Activated CD4-positive, alpha-beta T cell treated with anti-CD3 and anti-CD28 coated beads, Interleukin-2, amount 10 ng/mL, durations not matched to agents 24 days and 14 days (primary cell): ENCODE measurements at regions not wholly inside any gene's neighbourhood (a gene's known extent, or its start where the extent isn't known, plus 50 kb on each side); places are given as distances from the start of the nearest gene placed in this dataset.
"Not testable (repeated sequence)": the region's sequence is repeated elsewhere in the genome, so short reads cannot be mapped to it uniquely, and the experiment has no call there.

Experiments
- DNase-seq: peaks from one replicate; pipeline ENCODE4 v3.0.0; 2022
- H3K27ac Mint-ChIP-seq: one replicate; pipeline ENCODE4 v1.8.0; 2022; ENCODE audit warnings: mild to moderate bottlenecking, mixed read lengths
- H3K27me3 Mint-ChIP-seq: one replicate; pipeline ENCODE4 v1.8.0; 2022; ENCODE audit warnings: mixed read lengths
- H3K36me3 Mint-ChIP-seq: one replicate; pipeline ENCODE4 v1.8.0; 2022; ENCODE audit warnings: low read depth, mild to moderate bottlenecking, mixed read lengths
- H3K4me1 Mint-ChIP-seq: one replicate; pipeline ENCODE4 v1.8.0; 2021; ENCODE audit warnings: mixed read lengths
- H3K4me3 Mint-ChIP-seq: one replicate; pipeline ENCODE4 v1.8.0; 2022; ENCODE audit warnings: mild to moderate bottlenecking, moderate library complexity, mixed read lengths
- H3K9me3 Mint-ChIP-seq: one replicate; pipeline ENCODE4 v1.8.0; 2021; ENCODE audit warnings: mixed read lengths
- intact Hi-C: fragments of 100-400 bp; cut with micrococcal nuclease; formaldehyde crosslinking; loops from one replicate; pipeline ENCODE4 v1.15.1; 2023

DNA sequence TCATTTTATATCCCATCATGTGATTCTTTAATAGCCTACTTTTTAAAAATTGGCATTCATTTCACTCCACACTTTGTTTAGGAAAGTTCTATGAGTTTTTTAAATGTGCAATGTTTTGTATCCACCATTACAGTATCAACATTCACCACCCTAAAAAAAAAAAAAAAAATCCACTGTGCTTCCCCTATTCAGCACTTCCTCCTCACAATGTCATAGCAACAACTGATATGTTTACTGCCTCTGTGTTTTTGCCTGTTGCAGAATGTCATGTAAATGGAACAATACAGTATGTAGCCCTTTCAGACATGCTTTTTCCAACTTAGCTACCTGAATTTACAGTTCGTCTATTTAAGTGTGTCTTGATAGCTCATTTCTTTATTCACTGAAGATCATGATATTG is 754.2 kb downstream of the FAM181B start:
- H3K27ac Mint-ChIP-seq = no peak overlapping the region
- H3K27me3 Mint-ChIP-seq = peaks cover 2% of the 10 kb centered on the region
- no peaks in the 10 kb centered on the region for H3K9me3 Mint-ChIP-seq
- H3K36me3 Mint-ChIP-seq = no peaks in the 10 kb centered on the region
- no peak for DNase-seq
- intact Hi-C loops = no loop called here
- H3K4me3 Mint-ChIP-seq = no peak overlapping the region
- no peaks in the 10 kb centered on the region for H3K4me1 Mint-ChIP-seq

DNA sequence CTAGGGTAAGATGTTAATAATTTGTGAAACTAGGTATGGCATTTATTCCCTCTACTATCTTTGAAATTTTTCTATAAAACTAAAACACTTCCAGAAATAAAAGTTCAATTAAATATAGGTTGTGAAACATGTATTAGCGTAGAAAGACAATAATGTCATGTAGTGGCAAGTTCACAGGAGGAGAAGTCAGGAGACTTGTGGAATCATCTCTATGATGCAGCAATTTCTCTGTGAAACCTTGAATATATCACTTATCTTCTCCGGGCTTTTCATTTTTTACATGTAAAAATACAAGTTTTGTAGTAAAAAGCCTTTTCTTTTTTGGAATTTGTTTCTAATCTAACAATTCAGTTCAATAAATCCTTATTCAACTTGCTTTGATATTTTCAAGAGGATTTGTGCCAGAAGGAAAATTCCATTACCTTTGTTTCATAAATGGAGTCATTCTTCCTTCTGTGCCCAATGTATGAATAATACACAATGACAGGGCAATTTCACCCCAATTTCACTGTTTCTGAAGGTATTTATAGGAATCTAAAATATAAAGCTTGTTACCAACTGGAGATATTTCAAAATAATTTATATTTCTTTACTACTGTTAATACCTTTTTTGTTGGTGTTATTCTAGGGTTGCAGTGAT is 758.3 kb downstream of the FAM181B start:
- H3K27me3 Mint-ChIP-seq = peaks cover 2% of the 10 kb centered on the region
- H3K27ac Mint-ChIP-seq = no peak overlapping the region
- H3K9me3 Mint-ChIP-seq = no peaks in the 10 kb centered on the region
- no peak overlapping the region for H3K4me3 Mint-ChIP-seq
- no peaks in the 10 kb centered on the region for H3K4me1 Mint-ChIP-seq
- no peak for DNase-seq
- intact Hi-C loops = no loop called here
- H3K36me3 Mint-ChIP-seq = no peaks in the 10 kb centered on the region

- no peak for DNase-seq
- intact Hi-C loops = no loop called here
- no peaks in the 10 kb centered on the region for H3K27me3 Mint-ChIP-seq
- H3K36me3 Mint-ChIP-seq = no peaks in the 10 kb centered on the region
- H3K4me3 Mint-ChIP-seq = no peak overlapping the region
- no peak overlapping the region for H3K27ac Mint-ChIP-seq
- H3K9me3 Mint-ChIP-seq = no peaks in the 10 kb centered on the region
- H3K4me1 Mint-ChIP-seq = no peaks in the 10 kb centered on the region
These were observed 762.8 kb downstream of the FAM181B start for GRCh38 chr11:81970886-81971285.

DNA sequence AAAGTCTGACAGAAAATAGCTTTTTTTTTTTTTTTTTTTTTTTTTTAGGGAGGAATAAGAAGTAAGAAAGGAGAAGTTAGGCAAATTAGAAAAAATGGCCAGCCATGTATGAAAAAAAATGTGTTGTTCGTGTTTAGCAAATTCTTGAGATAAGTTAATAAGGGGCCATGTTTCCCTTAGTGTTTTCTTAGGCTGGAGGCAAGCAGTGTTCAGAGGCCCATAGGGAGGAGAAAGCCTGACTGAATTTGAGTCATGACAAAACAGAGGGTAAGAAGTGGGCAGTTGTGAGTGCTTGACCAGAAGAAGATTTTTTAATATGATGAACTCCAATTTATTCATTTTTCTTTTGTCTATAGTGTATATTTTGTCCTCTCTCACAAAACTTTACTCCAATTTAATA is 766.4 kb downstream of the FAM181B start:
- intact Hi-C loops = no loop called here
- no peaks in the 10 kb centered on the region for H3K36me3 Mint-ChIP-seq
- no peak overlapping the region for H3K4me3 Mint-ChIP-seq
- no peak overlapping the region for H3K27ac Mint-ChIP-seq
- DNase-seq = no peak
- no peaks in the 10 kb centered on the region for H3K9me3 Mint-ChIP-seq
- no peaks in the 10 kb centered on the region for H3K27me3 Mint-ChIP-seq
- H3K4me1 Mint-ChIP-seq = peaks cover 12% of the 10 kb centered on the region

DNA sequence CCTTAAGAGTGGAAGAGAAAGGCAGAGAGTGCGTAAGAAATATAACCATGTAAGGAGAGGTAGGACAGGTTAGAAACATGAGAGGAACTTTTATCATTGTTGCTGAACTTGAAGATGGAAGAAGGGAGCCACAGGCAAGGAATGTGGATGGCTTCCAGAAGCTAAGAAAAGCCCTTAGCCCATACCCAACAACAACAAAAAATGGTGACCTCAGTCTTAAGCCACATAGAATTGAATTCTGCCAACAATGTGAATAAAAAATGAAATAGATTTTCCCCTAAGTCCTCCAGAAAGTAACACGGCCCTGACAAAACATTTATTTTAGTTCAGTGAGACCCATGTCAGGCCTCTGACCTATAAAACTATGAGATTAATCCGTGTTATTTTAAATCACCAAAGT is 767.3 kb downstream of the FAM181B start:
- Mint-ChIP-seq H3K36me3 (no peaks in the 10 kb centered on the region), H3K4me1 (peaks cover 12% of the 10 kb centered on the region), H3K9me3 (no peaks in the 10 kb centered on the region), H3K4me3 (no peak overlapping the region), H3K27me3 (no peaks in the 10 kb centered on the region), H3K27ac (no peak overlapping the region)
- DNase-seq = no peak
- intact Hi-C loops = no loop called here

GRCh38 chr11:81963018-81963417 is 770.6 kb downstream of the FAM181B start:
- H3K9me3 Mint-ChIP-seq = no peaks in the 10 kb centered on the region
- intact Hi-C loops = loop anchor here (1.0 to 2.0 kb wide), 2 partner anchors 93 to 176 kb away; no protein-coding TSS in a partner anchor
- H3K4me1 Mint-ChIP-seq = peaks cover 15% of the 10 kb centered on the region
- H3K36me3 Mint-ChIP-seq = no peaks in the 10 kb centered on the region
- H3K27ac Mint-ChIP-seq = no peak overlapping the region
- H3K4me3 Mint-ChIP-seq = peak overlapping the region; percentile 13
- DNase-seq = no peak
- H3K27me3 Mint-ChIP-seq = no peaks in the 10 kb centered on the region

GRCh38 chr11:81960443-81960842 is 773.2 kb downstream of the FAM181B start:
- no peak for DNase-seq
- Mint-ChIP-seq H3K36me3 (no peaks in the 10 kb centered on the region), H3K4me3 (no peak overlapping the region), H3K4me1 (peaks cover 15% of the 10 kb centered on the region), H3K27ac (no peak overlapping the region), H3K9me3 (no peaks in the 10 kb centered on the region), H3K27me3 (no peaks in the 10 kb centered on the region)
- intact Hi-C loops = no loop called here

- DNase-seq = no peak
- H3K27me3 Mint-ChIP-seq = no peaks in the 10 kb centered on the region
- peaks cover 15% of the 10 kb centered on the region for H3K4me1 Mint-ChIP-seq
- H3K27ac Mint-ChIP-seq = no peak overlapping the region
- intact Hi-C loops = no loop called here
- no peaks in the 10 kb centered on the region for H3K9me3 Mint-ChIP-seq
- no peaks in the 10 kb centered on the region for H3K36me3 Mint-ChIP-seq
- H3K4me3 Mint-ChIP-seq = no peak overlapping the region
These were observed 774.3 kb downstream of the FAM181B start for GRCh38 chr11:81959341-81959740.

DNA sequence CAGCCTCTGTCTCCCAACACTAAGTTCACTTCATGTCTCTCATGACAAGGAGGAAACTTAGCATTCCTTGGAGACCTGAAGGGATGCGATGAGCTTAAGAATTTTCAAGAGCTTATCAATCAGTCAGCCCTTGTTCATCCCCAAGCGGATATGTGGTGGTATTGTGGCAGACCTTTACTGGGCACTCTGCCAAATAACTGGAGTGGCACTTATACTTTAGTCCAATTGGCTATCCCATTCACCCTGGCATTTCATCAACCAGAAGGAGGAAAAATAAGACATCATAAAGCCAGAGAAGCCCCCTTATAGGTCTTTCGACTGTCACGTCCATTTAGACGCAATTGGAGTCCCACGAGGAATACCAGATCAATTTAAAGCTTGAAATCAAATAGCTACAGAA is 779.4 kb downstream of the FAM181B start:
- H3K27ac Mint-ChIP-seq, H3K4me1 Mint-ChIP-seq, H3K9me3 Mint-ChIP-seq, intact Hi-C loops, H3K36me3 Mint-ChIP-seq, H3K4me3 Mint-ChIP-seq, DNase-seq, H3K27me3 Mint-ChIP-seq: not testable (repeated sequence)

DNA sequence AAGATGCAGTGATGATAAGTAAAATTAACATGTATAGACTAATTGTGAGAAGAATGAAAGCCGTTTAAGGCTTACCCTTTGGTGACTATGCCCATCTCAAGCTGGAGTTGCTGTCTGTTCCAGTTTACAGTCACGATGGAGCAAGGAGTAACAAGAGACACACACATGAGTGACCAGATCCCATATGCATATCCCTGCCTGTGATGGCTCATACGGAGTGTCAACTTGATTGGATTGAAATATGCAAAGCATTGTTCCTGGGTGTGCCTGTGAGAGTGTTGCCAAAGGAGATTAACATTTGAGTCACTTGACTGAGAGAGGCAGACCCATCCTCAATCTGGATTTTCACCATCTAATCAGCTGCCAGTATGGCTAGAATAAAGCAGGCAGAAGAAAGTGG is 786.8 kb downstream of the FAM181B start:
- Mint-ChIP-seq H3K27me3 (no peaks in the 10 kb centered on the region), H3K4me3 (no peak overlapping the region), H3K36me3 (no peaks in the 10 kb centered on the region), H3K9me3 (no peaks in the 10 kb centered on the region), H3K27ac (no peak overlapping the region), H3K4me1 (no peaks in the 10 kb centered on the region)
- no peak for DNase-seq
- intact Hi-C loops = no loop called here

DNA sequence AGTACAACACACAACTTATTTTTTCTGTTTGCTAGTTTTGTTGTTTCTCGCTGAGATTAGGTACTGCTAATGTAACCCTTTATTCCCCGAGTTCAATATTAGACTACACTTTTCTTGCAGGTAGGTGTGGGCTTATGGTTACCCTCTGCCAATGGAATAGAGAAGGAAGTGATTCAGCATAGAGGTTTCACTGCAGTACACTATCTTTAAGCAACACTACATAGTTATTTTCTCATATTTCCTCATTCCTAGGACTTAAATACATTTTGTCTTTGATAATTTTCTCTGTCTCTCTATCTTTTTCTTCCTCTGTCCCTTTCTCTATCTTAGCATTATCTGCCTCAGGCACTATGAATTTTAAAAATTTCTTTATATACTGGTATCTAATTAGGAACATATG is 791.0 kb downstream of the FAM181B start:
- Mint-ChIP-seq H3K27me3 (no peaks in the 10 kb centered on the region), H3K4me1 (no peaks in the 10 kb centered on the region), H3K9me3 (no peaks in the 10 kb centered on the region), H3K4me3 (no peak overlapping the region), H3K27ac (no peak overlapping the region), H3K36me3 (no peaks in the 10 kb centered on the region)
- no peak for DNase-seq
- intact Hi-C loops = no loop called here

GRCh38 chr11:81941998-81942397 is 791.7 kb downstream of the FAM181B start:
- H3K9me3 Mint-ChIP-seq = no peaks in the 10 kb centered on the region
- no peaks in the 10 kb centered on the region for H3K4me1 Mint-ChIP-seq

GRCh38 chr11:81932303-81932702 is 801.4 kb downstream of the FAM181B start:
- intact Hi-C loops = no loop called here
- Mint-ChIP-seq H3K27me3 (no peaks in the 10 kb centered on the region), H3K4me1 (no peaks in the 10 kb centered on the region), H3K4me3 (no peak overlapping the region), H3K27ac (no peak overlapping the region), H3K36me3 (no peaks in the 10 kb centered on the region), H3K9me3 (no peaks in the 10 kb centered on the region)
- no peak for DNase-seq

More at GRCh38 chr11:81941998-81942397, 791.7 kb downstream of the FAM181B start:
- no peaks in the 10 kb centered on the region for H3K36me3 Mint-ChIP-seq
- intact Hi-C loops = no loop called here
- DNase-seq = no peak
- no peak overlapping the region for H3K4me3 Mint-ChIP-seq
- H3K27ac Mint-ChIP-seq = no peak overlapping the region
- H3K27me3 Mint-ChIP-seq = no peaks in the 10 kb centered on the region

- H3K9me3 Mint-ChIP-seq = peaks cover 3% of the 10 kb centered on the region
- H3K36me3 Mint-ChIP-seq = no peaks in the 10 kb centered on the region
- DNase-seq = no peak
- intact Hi-C loops = no loop called here
- no peak overlapping the region for H3K4me3 Mint-ChIP-seq
- H3K4me1 Mint-ChIP-seq = no peaks in the 10 kb centered on the region
- no peak overlapping the region for H3K27ac Mint-ChIP-seq
- H3K27me3 Mint-ChIP-seq = peaks cover 3% of the 10 kb centered on the region
These were observed 813.5 kb downstream of the FAM181B start for GRCh38 chr11:81920205-81920604.

- H3K36me3 Mint-ChIP-seq = no peaks in the 10 kb centered on the region
- no peaks in the 10 kb centered on the region for H3K4me1 Mint-ChIP-seq
- intact Hi-C loops = no loop called here
- H3K27ac Mint-ChIP-seq = no peak overlapping the region
- no peaks in the 10 kb centered on the region for H3K27me3 Mint-ChIP-seq
- DNase-seq = no peak
- H3K4me3 Mint-ChIP-seq = no peak overlapping the region
- peaks cover 3% of the 10 kb centered on the region for H3K9me3 Mint-ChIP-seq
These were observed 817.2 kb downstream of the FAM181B start for GRCh38 chr11:81916451-81916850.
